GM18861 (cell line): ENCODE measurements at regions not wholly inside any gene's neighbourhood (a gene's known extent, or its start where the extent isn't known, plus 50 kb on each side); places are given as distances from the start of the nearest gene placed in this dataset.

Experiments used
- ATAC-seq: cut with Tn5 transposase; IDR thresholded peaks from one replicate; pipeline ENCODE4 v1.9.1; 2021; ENCODE audit not compliant: unreplicated experiment

DNA sequence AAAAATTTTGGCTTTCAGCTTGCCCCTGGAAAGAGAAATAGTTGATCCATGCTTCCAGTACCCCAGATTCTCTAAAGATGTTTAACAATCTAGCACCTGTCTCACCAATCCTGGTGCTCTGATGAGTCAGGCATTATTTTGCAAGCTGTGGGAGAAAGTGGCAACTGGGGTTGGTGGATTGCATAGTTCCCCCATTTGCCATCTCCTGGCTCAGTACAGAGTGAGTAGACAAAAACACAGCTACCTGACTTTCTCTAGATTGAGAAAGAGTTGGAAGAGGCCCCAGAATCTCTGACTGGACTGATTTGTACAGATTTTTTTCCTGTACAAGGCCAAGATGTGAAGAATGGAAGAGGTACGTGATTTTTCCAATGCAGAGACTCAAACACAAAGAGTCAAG, 75.1 kb upstream of the NEGR1 start:
- no peak for ATAC-seq

DNA sequence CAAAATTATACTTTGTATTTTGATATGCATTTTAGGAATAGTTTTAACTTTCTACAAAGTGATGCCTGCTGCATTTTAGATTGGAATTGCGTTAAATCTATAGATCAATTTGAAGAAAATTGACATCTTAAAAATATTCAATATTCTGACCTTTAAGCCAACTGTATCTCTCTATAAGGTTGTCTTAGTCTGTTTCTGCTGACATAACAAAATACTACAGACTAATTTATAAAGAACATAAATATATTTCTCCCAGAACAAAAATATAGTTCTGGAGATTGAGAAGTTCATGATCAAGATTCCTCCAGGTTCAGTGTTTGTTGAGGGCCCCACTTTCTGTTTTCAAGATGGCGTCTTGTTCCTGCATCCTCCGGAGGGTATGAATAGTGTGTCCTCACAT, 73.6 kb upstream of the NEGR1 start:
- ATAC-seq, result no peak

DNA sequence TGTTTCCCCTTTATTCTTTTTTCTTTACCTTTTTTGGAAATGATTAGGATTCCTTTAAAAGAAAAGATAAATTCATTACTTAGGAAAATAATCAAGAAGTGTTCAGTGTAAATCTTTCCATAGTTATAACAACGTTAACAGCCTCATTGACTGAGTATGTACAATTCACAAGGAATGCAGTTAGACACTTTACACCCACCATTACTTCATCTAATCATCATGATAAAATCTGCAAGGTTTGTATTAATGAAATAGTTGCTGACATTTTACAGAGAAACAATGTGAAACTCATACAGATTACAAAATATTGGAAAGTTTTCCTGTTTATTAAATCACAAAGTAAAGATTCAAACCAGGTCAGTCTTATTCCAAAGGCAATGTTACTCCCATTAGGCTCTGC, 59.3 kb upstream of the NEGR1 start:
- ATAC-seq, result no peak

DNA sequence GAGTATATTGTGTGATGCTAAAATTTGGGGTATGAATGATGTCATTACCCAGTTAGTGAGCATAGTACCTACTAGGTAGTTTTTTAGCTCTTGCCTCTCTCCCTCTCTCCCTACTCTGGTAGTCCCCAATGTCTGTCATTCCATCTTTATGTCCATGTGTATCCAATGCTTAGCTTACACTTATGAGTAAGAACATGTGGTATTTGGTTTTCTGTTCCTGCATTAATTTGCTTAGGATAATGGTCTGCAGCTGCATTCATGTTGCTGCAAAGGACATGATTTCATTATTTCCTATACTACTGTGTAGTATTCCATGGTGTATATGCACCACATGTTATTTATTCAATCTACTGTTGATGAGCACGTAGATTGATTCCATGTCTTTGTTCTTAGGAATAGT, 54.4 kb upstream of the NEGR1 start:
- ATAC-seq, result no peak
